ENCODE measurements at regions not wholly inside any gene's neighbourhood (a gene's known extent, or its start where the extent isn't known, plus 50 kb on each side); places are given as distances from the start of the nearest gene placed in this dataset.

- H3K27me3 ChIP-seq (ENCODE audit: control insufficient read depth, insufficient read depth, low read length) = no peaks in the 10 kb centered on the region
- H3K4me3 ChIP-seq (ENCODE audit: insufficient read depth, low read depth, low read length) = no peak overlapping the region
- no peaks in the 10 kb centered on the region for H3K36me3 ChIP-seq (replicated peaks; ENCODE audit: control insufficient read depth, insufficient read depth, low read length)
- DNase-seq = no peak
Observed at GRCh38 chr4:30402276-30402675, 317.9 kb upstream of the PCDH7 start.

DNA sequence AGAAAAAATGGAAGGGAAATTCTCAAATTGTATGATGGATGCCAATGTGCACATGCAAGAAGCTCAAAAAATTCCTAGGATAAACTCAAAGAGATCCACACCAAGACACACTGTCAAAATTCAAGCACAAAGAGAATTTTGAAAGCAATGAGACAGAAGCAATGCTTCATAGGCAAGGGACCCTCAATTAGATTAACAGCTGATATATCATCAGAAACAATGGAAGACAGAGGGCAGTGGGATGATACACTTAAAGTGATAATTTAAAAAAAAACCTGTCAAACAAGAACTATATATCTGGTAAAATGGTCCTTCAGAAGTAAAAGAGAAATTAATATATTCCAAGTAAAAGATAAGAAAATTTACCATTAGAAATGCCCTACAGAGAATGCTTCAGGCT is 306.3 kb upstream of the PCDH7 start:
- no peaks in the 10 kb centered on the region for H3K27me3 ChIP-seq (ENCODE audit: control insufficient read depth, insufficient read depth, low read length)
- no peak overlapping the region for H3K4me3 ChIP-seq (ENCODE audit: insufficient read depth, low read depth, low read length)
- peak; percentile 0 for DNase-seq
- no peaks in the 10 kb centered on the region for H3K36me3 ChIP-seq (replicated peaks; ENCODE audit: control insufficient read depth, insufficient read depth, low read length)

DNA sequence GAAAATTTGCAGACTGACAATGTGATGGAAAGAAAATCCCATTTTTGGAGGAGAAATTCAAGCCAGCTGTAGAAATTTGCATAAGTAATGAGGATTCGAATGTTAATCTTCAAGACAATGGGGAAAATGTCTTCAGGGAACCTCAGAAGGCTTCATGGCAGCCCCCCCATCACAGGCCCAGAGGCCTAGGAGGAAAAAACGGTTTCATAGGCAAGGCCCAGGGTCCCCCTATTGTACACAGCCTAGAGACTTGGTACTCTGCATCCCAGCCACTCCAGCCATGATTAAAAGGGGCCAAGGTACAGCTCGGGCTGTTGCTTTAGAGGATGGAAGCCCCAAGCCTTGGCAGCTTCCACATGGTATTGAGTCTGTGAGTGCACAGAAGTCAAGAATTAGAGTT is 303.6 kb upstream of the PCDH7 start:
- H3K27me3 ChIP-seq (ENCODE audit: control insufficient read depth, insufficient read depth, low read length) = no peaks in the 10 kb centered on the region
- no peak overlapping the region for H3K4me3 ChIP-seq (ENCODE audit: insufficient read depth, low read depth, low read length)
- H3K36me3 ChIP-seq (replicated peaks; ENCODE audit: control insufficient read depth, insufficient read depth, low read length) = no peaks in the 10 kb centered on the region
- no peak for DNase-seq

GRCh38 chr4:30427932-30428331 is 292.2 kb upstream of the PCDH7 start:
- no peaks in the 10 kb centered on the region for H3K27me3 ChIP-seq (ENCODE audit: control insufficient read depth, insufficient read depth, low read length)
- no peaks in the 10 kb centered on the region for H3K36me3 ChIP-seq (replicated peaks; ENCODE audit: control insufficient read depth, insufficient read depth, low read length)
- no peak overlapping the region for H3K4me3 ChIP-seq (ENCODE audit: insufficient read depth, low read depth, low read length)
- no peak for DNase-seq

DNA sequence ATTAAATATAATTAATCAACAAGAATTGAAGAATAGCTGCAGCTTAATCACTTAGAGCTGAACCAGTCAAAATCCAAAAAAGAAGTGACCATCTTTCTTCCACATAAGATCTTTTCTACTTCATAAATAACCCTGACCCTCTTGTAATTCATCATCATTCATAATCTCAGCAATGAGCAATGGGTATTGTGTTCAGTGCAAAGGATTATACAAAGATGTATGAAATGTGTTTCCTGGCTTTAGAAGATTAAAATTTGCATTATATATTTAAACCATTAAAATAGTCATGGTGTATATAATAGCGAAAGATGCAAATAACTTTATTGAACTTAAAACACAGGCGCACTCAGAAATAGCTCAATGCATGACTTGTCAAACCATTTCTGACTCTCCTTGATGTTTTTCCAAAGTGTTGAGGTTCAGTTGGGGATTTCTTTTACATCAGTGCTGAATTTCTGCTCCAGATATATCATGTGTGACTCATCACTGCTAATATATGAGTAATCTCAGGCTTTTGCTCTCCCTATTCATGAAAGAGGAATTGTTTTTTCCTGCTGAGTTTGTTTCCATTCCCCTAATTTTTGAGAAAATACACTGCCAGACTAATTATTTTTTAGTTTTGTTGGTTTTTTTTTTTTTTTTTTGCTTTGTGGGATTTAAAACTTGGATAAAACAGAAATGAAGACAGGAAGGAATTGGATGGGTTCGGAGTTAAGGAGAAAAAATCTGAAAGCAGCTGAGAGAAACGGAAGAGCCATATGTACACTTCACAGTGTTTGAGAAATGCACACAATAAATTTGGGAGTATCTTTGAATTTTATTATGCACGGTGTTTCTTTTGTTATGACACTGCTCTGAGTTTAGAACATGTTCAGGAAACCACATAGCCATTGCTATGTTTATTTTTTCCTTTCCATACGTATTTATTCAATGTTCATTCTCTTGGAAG is 290.1 kb upstream of the PCDH7 start:
- Histone ChIP-seq H3K36me3 (replicated peaks; ENCODE audit: control insufficient read depth, insufficient read depth, low read length) (no peaks in the 10 kb centered on the region), H3K27me3 (ENCODE audit: control insufficient read depth, insufficient read depth, low read length) (no peaks in the 10 kb centered on the region), H3K4me3 (ENCODE audit: insufficient read depth, low read depth, low read length) (no peak overlapping the region)
- DNase-seq = no peak

- no peaks in the 10 kb centered on the region for H3K36me3 ChIP-seq (replicated peaks; ENCODE audit: control insufficient read depth, insufficient read depth, low read length)
- DNase-seq = no peak
- H3K4me3 ChIP-seq (ENCODE audit: insufficient read depth, low read depth, low read length) = no peak overlapping the region
- no peaks in the 10 kb centered on the region for H3K27me3 ChIP-seq (ENCODE audit: control insufficient read depth, insufficient read depth, low read length)
Observed at GRCh38 chr4:30434656-30435055, 285.5 kb upstream of the PCDH7 start.

GRCh38 chr4:30436394-30436793 is 283.8 kb upstream of the PCDH7 start:
- Histone ChIP-seq H3K36me3 (replicated peaks; ENCODE audit: control insufficient read depth, insufficient read depth, low read length) (no peaks in the 10 kb centered on the region), H3K4me3 (ENCODE audit: insufficient read depth, low read depth, low read length) (no peak overlapping the region), H3K27me3 (ENCODE audit: control insufficient read depth, insufficient read depth, low read length) (no peaks in the 10 kb centered on the region)
- no peak for DNase-seq

GRCh38 chr4:30437316-30437715 is 282.9 kb upstream of the PCDH7 start:
- Histone ChIP-seq H3K36me3 (replicated peaks; ENCODE audit: control insufficient read depth, insufficient read depth, low read length) (no peaks in the 10 kb centered on the region), H3K27me3 (ENCODE audit: control insufficient read depth, insufficient read depth, low read length) (no peaks in the 10 kb centered on the region), H3K4me3 (ENCODE audit: insufficient read depth, low read depth, low read length) (no peak overlapping the region)
- DNase-seq = no peak

DNA sequence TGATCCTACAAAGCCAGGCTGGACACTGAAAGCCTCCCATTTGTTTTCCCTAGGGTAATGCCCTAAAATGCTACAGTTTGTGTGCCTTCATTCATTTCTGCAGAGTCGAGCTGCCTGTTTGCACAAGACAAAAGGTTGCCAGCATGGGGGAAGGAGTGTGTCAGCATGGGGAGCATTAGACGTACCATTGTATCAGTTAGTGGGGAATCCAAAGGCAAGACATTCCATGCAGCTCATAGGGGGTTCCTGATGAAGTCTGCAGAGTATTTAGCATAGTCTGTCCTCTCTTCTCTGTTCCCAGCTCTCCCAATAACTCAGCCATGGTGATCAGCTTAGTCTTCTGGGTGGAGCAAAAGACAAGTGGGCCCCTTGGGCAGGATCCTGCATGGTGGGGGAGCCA is 276.9 kb upstream of the PCDH7 start:
- Histone ChIP-seq H3K36me3 (replicated peaks; ENCODE audit: control insufficient read depth, insufficient read depth, low read length) (no peaks in the 10 kb centered on the region), H3K4me3 (ENCODE audit: insufficient read depth, low read depth, low read length) (no peak overlapping the region), H3K27me3 (ENCODE audit: control insufficient read depth, insufficient read depth, low read length) (no peaks in the 10 kb centered on the region)
- DNase-seq = peak; percentile 10

DNA sequence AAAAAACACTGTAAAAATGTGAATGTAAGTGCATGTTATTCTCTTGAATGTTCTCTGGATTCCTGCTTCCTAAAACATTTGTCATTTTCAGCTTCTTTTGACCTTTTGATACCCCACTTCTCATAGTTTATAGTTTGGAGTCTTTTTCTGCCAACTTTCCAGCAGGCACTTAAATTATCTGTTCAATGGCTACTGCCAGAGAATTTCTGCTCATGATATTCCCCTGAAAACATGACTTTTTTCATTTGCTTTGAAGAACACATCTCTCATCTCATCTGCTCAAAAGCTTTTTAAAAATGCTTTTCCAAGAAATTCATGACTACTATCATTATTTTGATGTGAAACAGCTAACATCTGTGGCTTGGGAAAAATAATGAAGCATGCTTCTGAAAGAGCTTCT is 269.7 kb upstream of the PCDH7 start:
- no peak for DNase-seq
- no peak overlapping the region for H3K4me3 ChIP-seq (ENCODE audit: insufficient read depth, low read depth, low read length)
- no peaks in the 10 kb centered on the region for H3K27me3 ChIP-seq (ENCODE audit: control insufficient read depth, insufficient read depth, low read length)
- no peaks in the 10 kb centered on the region for H3K36me3 ChIP-seq (replicated peaks; ENCODE audit: control insufficient read depth, insufficient read depth, low read length)

- Histone ChIP-seq H3K36me3 (replicated peaks; ENCODE audit: control insufficient read depth, insufficient read depth, low read length) (no peaks in the 10 kb centered on the region), H3K27me3 (ENCODE audit: control insufficient read depth, insufficient read depth, low read length) (no peaks in the 10 kb centered on the region), H3K4me3 (ENCODE audit: insufficient read depth, low read depth, low read length) (no peak overlapping the region)
- no peak for DNase-seq
Observed at GRCh38 chr4:30454504-30454903, 265.7 kb upstream of the PCDH7 start.

DNA sequence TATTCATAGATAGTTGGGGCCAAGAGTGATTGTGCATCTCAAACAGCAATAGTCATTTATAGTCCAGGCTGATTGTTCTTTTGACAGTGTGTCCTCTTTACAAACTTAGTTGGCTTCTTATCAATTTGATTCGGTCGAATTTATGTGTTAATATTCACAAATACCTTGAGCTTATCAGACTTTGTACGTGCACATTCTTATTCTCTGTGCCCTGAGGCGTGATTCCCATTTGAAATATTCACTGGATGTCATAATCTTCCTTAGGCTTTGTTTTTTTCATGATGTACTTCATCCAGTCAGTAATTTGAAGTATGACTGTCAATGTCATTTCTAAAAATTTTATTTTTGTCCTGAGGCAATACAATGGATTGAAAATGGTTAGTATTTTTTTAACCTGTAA is 263.5 kb upstream of the PCDH7 start:
- no peaks in the 10 kb centered on the region for H3K36me3 ChIP-seq (replicated peaks; ENCODE audit: control insufficient read depth, insufficient read depth, low read length)
- H3K27me3 ChIP-seq (ENCODE audit: control insufficient read depth, insufficient read depth, low read length) = no peaks in the 10 kb centered on the region
- no peak for DNase-seq
- H3K4me3 ChIP-seq (ENCODE audit: insufficient read depth, low read depth, low read length) = no peak overlapping the region

GRCh38 chr4:30460818-30461217 is 259.4 kb upstream of the PCDH7 start:
- Histone ChIP-seq H3K4me3 (ENCODE audit: insufficient read depth, low read depth, low read length) (no peak overlapping the region), H3K27me3 (ENCODE audit: control insufficient read depth, insufficient read depth, low read length) (no peaks in the 10 kb centered on the region), H3K36me3 (replicated peaks; ENCODE audit: control insufficient read depth, insufficient read depth, low read length) (no peaks in the 10 kb centered on the region)
- DNase-seq = no peak

GRCh38 chr4:30461218-30461617 is 259.0 kb upstream of the PCDH7 start:
- H3K27me3 ChIP-seq (ENCODE audit: control insufficient read depth, insufficient read depth, low read length) = no peaks in the 10 kb centered on the region
- no peak overlapping the region for H3K4me3 ChIP-seq (ENCODE audit: insufficient read depth, low read depth, low read length)
- no peaks in the 10 kb centered on the region for H3K36me3 ChIP-seq (replicated peaks; ENCODE audit: control insufficient read depth, insufficient read depth, low read length)
- peak; percentile 41 for DNase-seq

GRCh38 chr4:30462445-30463090 is 257.6 kb upstream of the PCDH7 start:
- H3K36me3 ChIP-seq (replicated peaks; ENCODE audit: control insufficient read depth, insufficient read depth, low read length) = no peaks in the 10 kb centered on the region
- H3K4me3 ChIP-seq (ENCODE audit: insufficient read depth, low read depth, low read length) = no peak overlapping the region
- DNase-seq = no peak
- no peaks in the 10 kb centered on the region for H3K27me3 ChIP-seq (ENCODE audit: control insufficient read depth, insufficient read depth, low read length)
